BE2C (cell line): ENCODE measurements at regions not wholly inside any gene's neighbourhood (a gene's known extent, or its start where the extent isn't known, plus 50 kb on each side); places are given as distances from the start of the nearest gene placed in this dataset.

Experiments used
- DNase-seq: peaks from one replicate; pipeline ENCODE4 v3.0.0-alpha.2; 2020
- H3K27me3 ChIP-seq: fragments of 250-450 bp; sonication (Bioruptor Pico); 2 replicates; pipeline ENCODE4 v1.5.1; 2020; ENCODE audit warnings: mild to moderate bottlenecking
- H3K36me3 ChIP-seq: fragments of 250-450 bp; sonication (Bioruptor Pico); 2 replicates; pipeline ENCODE4 v1.5.1; 2020; ENCODE audit warnings: mild to moderate bottlenecking
- H3K4me1 ChIP-seq: fragments of 250-450 bp; sonication (Bioruptor Pico); 2 replicates; pipeline ENCODE4 v1.5.1; 2020
- H3K4me3 ChIP-seq: 2 replicates; pipeline ENCODE4 v1.5.1; 2011; ENCODE audit warnings: low read depth, low read length
- H3K9me3 ChIP-seq: fragments of 250-450 bp; sonication (Bioruptor Pico); 2 replicates; pipeline ENCODE4 v1.5.1; 2020
- TF ChIP-seq, protein P1 (sequence below): IDR thresholded peaks from 2 replicates; pipeline ENCODE4 v1.5.1; 2012; ENCODE audit warnings: mild to moderate bottlenecking, low read depth, low read length

DNA sequence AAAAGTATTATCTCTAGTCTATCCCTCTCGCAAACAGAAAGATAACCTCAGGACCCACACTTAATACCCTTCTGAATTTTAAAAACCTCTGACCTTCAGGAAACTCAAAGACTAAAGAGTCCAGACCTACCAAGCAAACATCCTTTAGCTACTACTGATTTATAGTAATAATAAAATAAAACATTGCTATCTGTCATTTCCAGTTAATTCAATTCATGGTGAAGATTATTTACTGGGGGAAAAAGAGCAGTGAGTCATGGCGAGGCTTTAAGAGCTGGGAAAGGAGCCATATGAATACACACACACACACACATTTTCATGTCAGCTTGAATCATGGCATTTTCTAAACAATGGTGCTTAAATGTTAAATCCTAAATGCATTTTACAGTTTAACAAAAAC lies 87.1 kb downstream of the FAM76B start:
- H3K36me3 ChIP-seq, result no peaks in the 10 kb centered on the region
- H3K27me3 ChIP-seq, result no peaks in the 10 kb centered on the region
- TF ChIP-seq, protein P1, sequence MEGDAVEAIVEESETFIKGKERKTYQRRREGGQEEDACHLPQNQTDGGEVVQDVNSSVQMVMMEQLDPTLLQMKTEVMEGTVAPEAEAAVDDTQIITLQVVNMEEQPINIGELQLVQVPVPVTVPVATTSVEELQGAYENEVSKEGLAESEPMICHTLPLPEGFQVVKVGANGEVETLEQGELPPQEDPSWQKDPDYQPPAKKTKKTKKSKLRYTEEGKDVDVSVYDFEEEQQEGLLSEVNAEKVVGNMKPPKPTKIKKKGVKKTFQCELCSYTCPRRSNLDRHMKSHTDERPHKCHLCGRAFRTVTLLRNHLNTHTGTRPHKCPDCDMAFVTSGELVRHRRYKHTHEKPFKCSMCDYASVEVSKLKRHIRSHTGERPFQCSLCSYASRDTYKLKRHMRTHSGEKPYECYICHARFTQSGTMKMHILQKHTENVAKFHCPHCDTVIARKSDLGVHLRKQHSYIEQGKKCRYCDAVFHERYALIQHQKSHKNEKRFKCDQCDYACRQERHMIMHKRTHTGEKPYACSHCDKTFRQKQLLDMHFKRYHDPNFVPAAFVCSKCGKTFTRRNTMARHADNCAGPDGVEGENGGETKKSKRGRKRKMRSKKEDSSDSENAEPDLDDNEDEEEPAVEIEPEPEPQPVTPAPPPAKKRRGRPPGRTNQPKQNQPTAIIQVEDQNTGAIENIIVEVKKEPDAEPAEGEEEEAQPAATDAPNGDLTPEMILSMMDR, result no peak
- H3K9me3 ChIP-seq, result no peaks in the 10 kb centered on the region
- no peak overlapping the region for H3K4me3 ChIP-seq
- peak; percentile 28 for DNase-seq
- H3K4me1 ChIP-seq, result peaks cover 41% of the 10 kb centered on the region

GRCh38 chr11:95700471-95700817 lies 89.1 kb downstream of the FAM76B start:
- H3K4me1 ChIP-seq, result peaks cover 37% of the 10 kb centered on the region
- DNase-seq, result no peak
- TF ChIP-seq, protein P1, result no peak
- H3K27me3 ChIP-seq, result no peaks in the 10 kb centered on the region
- no peak overlapping the region for H3K4me3 ChIP-seq
- H3K36me3 ChIP-seq, result no peaks in the 10 kb centered on the region
- no peaks in the 10 kb centered on the region for H3K9me3 ChIP-seq

- no peak overlapping the region for H3K4me3 ChIP-seq
- H3K4me1 ChIP-seq, result peaks cover 31% of the 10 kb centered on the region
- no peaks in the 10 kb centered on the region for H3K9me3 ChIP-seq
- no peak for DNase-seq
- TF ChIP-seq, protein P1, result no peak
- no peaks in the 10 kb centered on the region for H3K27me3 ChIP-seq
- no peaks in the 10 kb centered on the region for H3K36me3 ChIP-seq
Observed at GRCh38 chr11:95699631-95700470, 89.7 kb downstream of the FAM76B start.

GRCh38 chr11:95698676-95699557 lies 90.7 kb downstream of the FAM76B start:
- H3K4me1 ChIP-seq, result peaks cover 24% of the 10 kb centered on the region
- H3K4me3 ChIP-seq, result no peak overlapping the region
- no peak for DNase-seq
- TF ChIP-seq, protein P1, result no peak
- H3K36me3 ChIP-seq, result no peaks in the 10 kb centered on the region
- no peaks in the 10 kb centered on the region for H3K9me3 ChIP-seq
- H3K27me3 ChIP-seq, result no peaks in the 10 kb centered on the region

- H3K4me1 ChIP-seq, result peaks cover 13% of the 10 kb centered on the region
- DNase-seq, result no peak
- no peaks in the 10 kb centered on the region for H3K27me3 ChIP-seq
- no peak overlapping the region for H3K4me3 ChIP-seq
- H3K36me3 ChIP-seq, result no peaks in the 10 kb centered on the region
- TF ChIP-seq, protein P1, result no peak
- H3K9me3 ChIP-seq, result no peaks in the 10 kb centered on the region
Observed at GRCh38 chr11:95697614-95698408, 91.8 kb downstream of the FAM76B start.
